Tibial nerve (tissue), 4 donors: ENCODE measurements at regions not wholly inside any gene's neighbourhood (a gene's known extent, or its start where the extent isn't known, plus 50 kb on each side); places are given as distances from the start of the nearest gene placed in this dataset.

Experiments
- EP300 ChIP-seq, 2 donors: sonication (generic); formaldehyde crosslinking; IDR thresholded peaks; one replicate each; pipeline ENCODE4 v1.6.1; 2017; ENCODE audit warnings: antibody characterized with exemption in 2 of 2, mild to moderate bottlenecking in 1 of 2
- POLR2A ChIP-seq, 2 donors: fragments of 450-650 bp; IDR thresholded peaks; one replicate each; pipeline ENCODE4 v1.6.1; 2017; ENCODE audit warnings: antibody characterized with exemption in 2 of 2, mild to moderate bottlenecking in 2 of 2, moderate library complexity in 2 of 2
- TF ChIP-seq, protein P1 (sequence below), 5 experiments: fragments of 200-600 bp in 3 of 5; fragments of 450-650 bp in 2 of 5; sonication (generic) in 3 of 5; IDR thresholded peaks; one replicate each; pipeline ENCODE4 v1.5.1; 2016 to 2019; ENCODE audit warnings: antibody characterized with exemption in 5 of 5, mild to moderate bottlenecking in 3 of 5, moderate library complexity in 2 of 5

DNA sequence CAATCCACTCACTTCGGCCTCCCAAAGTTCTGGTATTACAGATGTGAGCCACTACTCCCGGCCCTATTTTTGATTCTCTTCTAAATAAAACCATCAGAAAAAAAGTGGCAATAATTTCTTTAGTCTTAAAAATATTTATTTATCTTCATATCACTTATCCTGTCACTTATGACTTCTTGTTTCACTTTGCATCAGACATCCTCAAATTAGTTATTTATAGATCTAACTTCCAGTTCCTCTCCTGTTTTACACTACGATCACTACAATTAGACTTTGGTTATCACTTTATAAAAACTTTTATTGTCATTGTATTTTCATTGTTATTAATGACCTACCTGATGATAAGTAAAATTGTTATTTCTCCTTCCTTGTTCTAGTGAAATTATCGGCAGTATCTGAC, 783.4 kb upstream of the BRINP3 start:
- no peak for TF ChIP-seq POLR2A (IDR thresholded peaks at IDR 0.05)
- TF ChIP-seq, protein P1, sequence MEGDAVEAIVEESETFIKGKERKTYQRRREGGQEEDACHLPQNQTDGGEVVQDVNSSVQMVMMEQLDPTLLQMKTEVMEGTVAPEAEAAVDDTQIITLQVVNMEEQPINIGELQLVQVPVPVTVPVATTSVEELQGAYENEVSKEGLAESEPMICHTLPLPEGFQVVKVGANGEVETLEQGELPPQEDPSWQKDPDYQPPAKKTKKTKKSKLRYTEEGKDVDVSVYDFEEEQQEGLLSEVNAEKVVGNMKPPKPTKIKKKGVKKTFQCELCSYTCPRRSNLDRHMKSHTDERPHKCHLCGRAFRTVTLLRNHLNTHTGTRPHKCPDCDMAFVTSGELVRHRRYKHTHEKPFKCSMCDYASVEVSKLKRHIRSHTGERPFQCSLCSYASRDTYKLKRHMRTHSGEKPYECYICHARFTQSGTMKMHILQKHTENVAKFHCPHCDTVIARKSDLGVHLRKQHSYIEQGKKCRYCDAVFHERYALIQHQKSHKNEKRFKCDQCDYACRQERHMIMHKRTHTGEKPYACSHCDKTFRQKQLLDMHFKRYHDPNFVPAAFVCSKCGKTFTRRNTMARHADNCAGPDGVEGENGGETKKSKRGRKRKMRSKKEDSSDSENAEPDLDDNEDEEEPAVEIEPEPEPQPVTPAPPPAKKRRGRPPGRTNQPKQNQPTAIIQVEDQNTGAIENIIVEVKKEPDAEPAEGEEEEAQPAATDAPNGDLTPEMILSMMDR (IDR thresholded peaks at IDR 0.05) = no peak
- no peak for TF ChIP-seq EP300 (IDR thresholded peaks at IDR 0.05)
